Medulla oblongata (tissue), 1 donor: ENCODE measurements at regions not wholly inside any gene's neighbourhood (a gene's known extent, or its start where the extent isn't known, plus 50 kb on each side); places are given as distances from the start of the nearest gene placed in this dataset.

Source experiments
- DNase-seq: peaks from one replicate; pipeline ENCODE4 v3.0.0-alpha.2; 2015; ENCODE audit errors: extremely low spot score

- DNase-seq = no peak
Observed at GRCh38 chr2:235141411-235142128, 189.8 kb downstream of the SH3BP4 start.

GRCh38 chr2:235142601-235143000 is 190.8 kb downstream of the SH3BP4 start:
- DNase-seq = no peak

- no peak for DNase-seq
Observed at GRCh38 chr2:235143789-235144188, 192.0 kb downstream of the SH3BP4 start.

- DNase-seq = no peak
Observed at GRCh38 chr2:235144291-235144690, 192.5 kb downstream of the SH3BP4 start.

GRCh38 chr2:235146206-235146605 is 194.4 kb downstream of the SH3BP4 start:
- DNase-seq = no peak

GRCh38 chr2:235146871-235147565 is 195.2 kb downstream of the SH3BP4 start:
- no peak for DNase-seq

- DNase-seq = peak; percentile 34
Observed at GRCh38 chr2:235148201-235149170, 196.7 kb downstream of the SH3BP4 start.

- DNase-seq = peak; percentile 95
Observed at GRCh38 chr2:235149240-235149659, 197.4 kb downstream of the SH3BP4 start.

GRCh38 chr2:235149736-235150135 is 197.9 kb downstream of the SH3BP4 start:
- DNase-seq = no peak

- DNase-seq = no peak
Observed at GRCh38 chr2:235151152-235151551, 199.3 kb downstream of the SH3BP4 start.

- no peak for DNase-seq
Observed at GRCh38 chr2:235155163-235155562, 203.3 kb downstream of the SH3BP4 start.

GRCh38 chr2:235156055-235156454 is 204.2 kb downstream of the SH3BP4 start:
- no peak for DNase-seq

- no peak for DNase-seq
Observed at GRCh38 chr2:235157746-235158482, 206.1 kb downstream of the SH3BP4 start.

GRCh38 chr2:235160281-235160810 is 208.5 kb downstream of the SH3BP4 start:
- DNase-seq = no peak

- DNase-seq = no peak
Observed at GRCh38 chr2:235161565-235161964, 209.7 kb downstream of the SH3BP4 start.

GRCh38 chr2:235162082-235162836 is 210.4 kb downstream of the SH3BP4 start:
- DNase-seq = no peak

GRCh38 chr2:235162837-235163197 is 211.0 kb downstream of the SH3BP4 start:
- DNase-seq = peak; percentile 37

GRCh38 chr2:235165136-235165535 is 213.3 kb downstream of the SH3BP4 start:
- DNase-seq = no peak

GRCh38 chr2:235165631-235166030 is 213.8 kb downstream of the SH3BP4 start:
- DNase-seq = no peak

- DNase-seq = no peak
Observed at GRCh38 chr2:235168174-235168979, 216.6 kb downstream of the SH3BP4 start.
